HG03565 (cell line): ENCODE measurements at regions not wholly inside any gene's neighbourhood (a gene's known extent, or its start where the extent isn't known, plus 50 kb on each side); places are given as distances from the start of the nearest gene placed in this dataset.
"Not testable (repeated sequence)": the region's sequence is repeated elsewhere in the genome, so short reads cannot be mapped to it uniquely, and the experiment has no call there.

Source experiments
- ATAC-seq: cut with Tn5 transposase; IDR thresholded peaks from one replicate; pipeline ENCODE4 v1.9.1; 2021; ENCODE audit warnings: mild to moderate bottlenecking, moderate library complexity; ENCODE audit not compliant: unreplicated experiment

DNA sequence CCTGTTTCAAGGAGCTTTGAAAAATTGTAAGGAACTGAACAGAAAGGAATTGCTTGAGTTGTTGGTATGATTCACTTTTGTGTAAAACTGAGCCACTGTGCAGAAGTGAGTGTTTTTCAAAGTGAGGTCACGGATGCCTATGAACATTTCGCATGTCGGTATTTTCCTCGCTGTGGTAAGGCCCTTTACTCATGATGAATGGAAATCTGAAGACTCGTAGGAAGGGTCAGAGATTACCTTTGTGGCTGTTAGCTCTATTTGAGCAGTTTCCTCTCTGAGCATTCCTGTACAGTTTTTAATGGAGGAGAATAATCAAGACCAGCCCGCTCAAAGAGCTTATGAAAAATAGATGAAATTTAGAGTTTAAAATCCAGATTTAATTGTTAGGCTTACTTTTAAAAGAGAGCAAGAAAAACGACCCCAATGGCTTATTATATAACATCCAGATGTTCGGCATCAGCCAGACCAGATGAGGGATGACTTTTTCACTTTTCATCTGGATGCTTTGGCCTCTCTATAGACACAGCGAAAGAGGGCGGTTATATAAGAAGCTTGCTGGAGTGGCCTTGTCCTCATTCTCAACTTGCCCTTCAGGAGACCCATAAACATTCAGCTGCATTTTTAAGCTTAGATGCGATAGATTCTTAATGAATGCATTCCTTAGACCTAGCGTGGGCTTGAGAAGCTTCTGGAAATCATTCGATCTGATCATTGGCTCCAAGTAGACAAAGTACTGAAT is 99.5 kb downstream of the CD83 start:
- ATAC-seq: no peak

GRCh38 chr6:14217728-14218518 is 100.4 kb downstream of the CD83 start:
- ATAC-seq: no peak

DNA sequence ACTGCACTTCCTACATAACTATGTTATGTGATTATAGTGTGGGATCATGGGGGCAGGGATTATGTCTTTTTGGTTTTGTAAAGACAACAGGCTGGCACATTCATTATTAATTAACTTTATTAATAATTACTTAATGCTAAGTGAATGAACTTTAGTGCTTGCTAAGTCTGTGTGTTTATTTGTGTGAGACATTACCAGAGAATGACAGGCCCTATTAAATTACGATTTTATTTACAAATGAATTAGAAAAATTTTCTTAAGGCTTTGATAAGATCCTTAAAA is 100.9 kb downstream of the CD83 start:
- no peak for ATAC-seq

DNA sequence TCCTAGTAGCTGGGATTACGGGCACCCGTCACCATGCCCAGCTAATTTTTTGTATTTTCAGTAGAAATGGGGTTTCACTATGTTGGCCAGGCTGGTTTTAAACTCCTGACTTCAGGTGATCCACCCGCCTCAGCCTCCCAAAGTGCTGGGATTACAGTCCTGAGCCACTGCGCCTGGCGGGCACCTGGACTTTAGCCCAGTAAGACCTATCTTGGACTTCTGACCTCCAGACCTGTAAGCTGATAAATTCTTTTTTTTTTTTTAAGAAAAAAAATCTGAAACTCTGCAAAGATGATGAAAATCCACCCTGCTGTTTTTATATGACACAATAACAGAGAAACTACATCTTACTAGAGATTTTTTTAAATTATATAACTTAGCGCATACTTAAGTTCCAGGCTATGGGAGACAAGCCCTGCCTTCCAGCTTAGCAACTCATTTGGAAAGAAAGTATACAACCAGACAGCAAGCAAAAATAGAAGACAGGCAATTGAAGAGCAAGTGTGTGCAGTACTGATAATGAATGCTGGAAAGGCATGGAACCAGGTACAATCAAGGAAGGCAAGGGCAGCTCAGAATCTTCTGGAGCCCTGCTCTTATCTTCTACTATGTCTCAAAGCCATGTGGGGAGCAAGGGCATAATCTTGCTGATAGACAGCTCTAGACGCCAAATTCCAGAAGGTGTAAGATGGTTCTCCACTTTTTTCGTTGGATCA is 104.2 kb downstream of the CD83 start:
- ATAC-seq: no peak

- ATAC-seq: no peak
These were observed 105.4 kb downstream of the CD83 start for GRCh38 chr6:14222956-14223355.

DNA sequence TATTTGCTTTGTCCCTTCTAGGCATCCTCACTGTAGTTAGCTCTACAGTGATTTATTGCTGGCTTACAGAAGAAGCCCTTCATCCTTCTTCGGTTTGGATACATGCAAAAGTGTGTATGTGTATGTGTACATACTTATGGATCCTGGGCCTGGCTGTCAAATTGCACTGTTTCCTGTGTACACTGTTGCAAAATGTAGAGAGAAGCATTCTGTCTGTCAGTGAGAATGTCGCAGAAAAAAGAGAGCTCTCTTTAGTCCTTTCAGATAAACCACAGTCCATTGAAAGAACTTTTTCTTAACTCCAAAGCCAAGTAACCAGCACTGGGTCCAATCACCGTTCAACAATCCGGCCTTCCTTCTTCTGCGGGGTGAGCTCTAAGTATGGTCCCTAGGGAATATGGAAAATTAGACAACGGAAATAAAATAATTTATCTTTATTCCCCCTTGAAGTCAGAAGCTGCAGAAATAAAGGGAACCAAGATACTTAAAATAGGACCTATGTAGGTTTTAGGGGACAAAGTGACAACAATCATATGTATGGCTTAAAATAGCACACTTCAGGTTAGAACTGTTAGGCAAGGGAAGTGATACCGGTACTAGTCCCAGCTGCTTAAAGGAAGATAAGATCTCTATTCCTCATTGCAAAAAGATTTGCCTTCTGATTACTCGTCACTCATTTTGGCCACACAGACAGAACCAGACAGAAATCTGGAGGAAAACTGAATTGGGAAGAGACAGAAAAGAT is 107.0 kb downstream of the CD83 start:
- peak; percentile 57 for ATAC-seq

DNA sequence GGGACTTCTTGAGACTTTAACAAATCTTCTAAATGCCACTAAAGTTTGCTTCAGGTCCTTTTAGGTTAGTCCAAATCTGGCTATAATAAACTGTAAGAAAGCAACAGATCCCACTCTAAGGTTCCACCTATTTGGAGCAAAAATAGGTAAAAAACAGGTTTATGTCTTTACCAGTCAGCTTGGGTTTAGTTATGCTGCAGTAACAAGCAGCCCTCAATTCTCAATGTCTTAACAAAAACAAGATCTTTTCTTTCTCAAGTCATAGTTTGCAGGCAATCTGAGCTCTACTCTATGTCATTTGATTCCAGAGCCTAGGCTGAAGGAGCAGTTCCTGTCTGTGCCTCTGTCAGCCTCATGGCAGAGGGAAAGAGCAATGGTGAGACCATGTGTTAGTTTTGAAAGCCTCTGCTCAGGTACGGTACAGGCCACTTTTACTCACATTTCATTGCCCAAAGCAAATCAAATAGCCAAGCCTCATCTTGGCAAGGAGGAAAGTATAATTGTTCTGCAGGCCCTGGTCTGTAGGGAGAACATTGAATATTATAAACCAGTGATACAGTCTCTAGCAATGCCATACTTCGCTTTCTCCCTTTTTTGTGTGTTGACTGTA is 108.6 kb downstream of the CD83 start:
- no peak for ATAC-seq

- no peak for ATAC-seq
These were observed 111.0 kb downstream of the CD83 start for GRCh38 chr6:14228571-14228970.

GRCh38 chr6:14231071-14231483 is 113.5 kb downstream of the CD83 start:
- no peak for ATAC-seq

GRCh38 chr6:14231501-14232280 is 114.1 kb downstream of the CD83 start:
- ATAC-seq: no peak

DNA sequence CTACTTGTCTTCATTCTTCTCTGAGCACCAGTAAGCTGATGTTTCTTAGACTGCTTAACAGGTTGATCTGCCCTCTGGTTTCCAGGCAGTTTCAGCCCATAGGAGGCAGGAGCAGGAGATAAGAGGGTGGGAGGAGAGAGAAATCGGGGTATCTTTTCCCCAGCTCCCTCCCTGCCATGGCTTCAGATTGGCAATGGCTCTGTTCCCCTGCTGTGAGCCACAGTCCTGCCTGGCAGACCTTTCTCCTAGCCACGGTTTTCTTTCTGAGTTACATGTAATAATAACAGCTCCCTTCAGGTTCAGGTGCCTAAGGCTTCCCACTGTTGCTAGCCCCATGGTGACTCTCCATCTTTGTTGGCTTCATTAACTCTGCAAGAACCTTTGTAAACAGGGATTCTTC is 115.3 kb downstream of the CD83 start:
- ATAC-seq: no peak

GRCh38 chr6:14235653-14236356 is 118.2 kb downstream of the CD83 start:
- ATAC-seq: no peak

- ATAC-seq: no peak
These were observed 121.5 kb downstream of the CD83 start for GRCh38 chr6:14239097-14239496.

GRCh38 chr6:14240411-14241166 is 123.0 kb downstream of the CD83 start:
- ATAC-seq: no peak

- ATAC-seq: no peak
These were observed 123.9 kb downstream of the CD83 start for GRCh38 chr6:14241255-14242070.

GRCh38 chr6:14242912-14243311 is 125.3 kb downstream of the CD83 start:
- not testable (repeated sequence) for ATAC-seq

DNA sequence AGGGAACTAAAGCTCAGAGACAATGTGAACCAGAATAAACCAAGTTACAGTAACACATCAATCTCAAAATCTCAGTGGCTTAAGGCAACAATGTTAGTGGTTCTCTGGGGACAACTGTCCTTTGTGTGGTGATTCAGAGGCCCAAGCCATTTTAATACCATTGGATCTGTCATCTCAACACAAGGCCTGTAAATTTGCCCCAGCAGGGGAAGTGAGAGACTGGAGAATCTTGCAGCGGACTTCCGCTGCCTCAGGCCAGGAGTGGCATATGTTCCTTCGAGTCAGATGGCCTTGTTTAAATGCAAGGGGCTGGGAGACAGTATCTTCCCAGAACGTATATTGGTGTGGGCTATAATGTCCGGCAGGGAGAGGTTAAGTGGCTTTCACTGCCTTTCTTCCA is 126.0 kb downstream of the CD83 start:
- ATAC-seq: no peak

GRCh38 chr6:14246876-14247275 is 129.3 kb downstream of the CD83 start:
- ATAC-seq: no peak
